GM18907 (cell line): ENCODE measurements at regions not wholly inside any gene's neighbourhood (a gene's known extent, or its start where the extent isn't known, plus 50 kb on each side); places are given as distances from the start of the nearest gene placed in this dataset.
"Not testable (repeated sequence)": the region's sequence is repeated elsewhere in the genome, so short reads cannot be mapped to it uniquely, and the experiment has no call there.

ENCODE experiments used
- ATAC-seq: cut with Tn5 transposase; IDR thresholded peaks from one replicate; pipeline ENCODE4 v1.9.1; 2021; ENCODE audit warnings: mild to moderate bottlenecking, moderate library complexity; ENCODE audit not compliant: unreplicated experiment

- ATAC-seq = no peak
Measured at GRCh38 chr1:81738875-81739274, 61.9 kb upstream of the ADGRL2 start.

GRCh38 chr1:81733480-81733879 lies 67.3 kb upstream of the ADGRL2 start:
- ATAC-seq = no peak

- ATAC-seq = no peak
Measured at GRCh38 chr1:81731989-81732388, 68.7 kb upstream of the ADGRL2 start.

- ATAC-seq = peak; percentile 82
Measured at GRCh38 chr1:81730881-81731280, 69.9 kb upstream of the ADGRL2 start.

- ATAC-seq = not testable (repeated sequence)
Measured at GRCh38 chr1:81730299-81730698, 70.4 kb upstream of the ADGRL2 start.

- no peak for ATAC-seq
Measured at GRCh38 chr1:81729818-81730217, 70.9 kb upstream of the ADGRL2 start.

GRCh38 chr1:81729239-81729638 lies 71.5 kb upstream of the ADGRL2 start:
- no peak for ATAC-seq

GRCh38 chr1:81725823-81726222 lies 74.9 kb upstream of the ADGRL2 start:
- no peak for ATAC-seq

GRCh38 chr1:81722631-81723328 lies 78.0 kb upstream of the ADGRL2 start:
- not testable (repeated sequence) for ATAC-seq

GRCh38 chr1:81720256-81720655 lies 80.5 kb upstream of the ADGRL2 start:
- not testable (repeated sequence) for ATAC-seq

GRCh38 chr1:81717230-81717629 lies 83.5 kb upstream of the ADGRL2 start:
- no peak for ATAC-seq

- no peak for ATAC-seq
Measured at GRCh38 chr1:81715391-81715790, 85.3 kb upstream of the ADGRL2 start.

- no peak for ATAC-seq
Measured at GRCh38 chr1:81714636-81715035, 86.1 kb upstream of the ADGRL2 start.

- ATAC-seq = no peak
Measured at GRCh38 chr1:81712425-81712824, 88.3 kb upstream of the ADGRL2 start.

- ATAC-seq = no peak
Measured at GRCh38 chr1:81710857-81711256, 89.9 kb upstream of the ADGRL2 start.

GRCh38 chr1:81708250-81708649 lies 92.5 kb upstream of the ADGRL2 start:
- no peak for ATAC-seq

GRCh38 chr1:81706650-81707435 lies 93.9 kb upstream of the ADGRL2 start:
- no peak for ATAC-seq

GRCh38 chr1:81703756-81704463 lies 96.8 kb upstream of the ADGRL2 start:
- ATAC-seq = no peak

- no peak for ATAC-seq
Measured at GRCh38 chr1:81703391-81703755, 97.4 kb upstream of the ADGRL2 start.

- ATAC-seq = no peak
Measured at GRCh38 chr1:81702903-81703302, 97.8 kb upstream of the ADGRL2 start.

- ATAC-seq = no peak
Measured at GRCh38 chr1:81702079-81702715, 98.5 kb upstream of the ADGRL2 start.
